DMS53 treated with DMSO at 0.1 percent for 48 hours (cell line): ENCODE measurements at regions not wholly inside any gene's neighbourhood (a gene's known extent, or its start where the extent isn't known, plus 50 kb on each side); places are given as distances from the start of the nearest gene placed in this dataset.

ENCODE experiments used
- DNase-seq: peaks from one replicate; lab custom pipeline; 2025; ENCODE audit not compliant: unreplicated experiment; lab: John Stamatoyannopoulos, UW

DNA sequence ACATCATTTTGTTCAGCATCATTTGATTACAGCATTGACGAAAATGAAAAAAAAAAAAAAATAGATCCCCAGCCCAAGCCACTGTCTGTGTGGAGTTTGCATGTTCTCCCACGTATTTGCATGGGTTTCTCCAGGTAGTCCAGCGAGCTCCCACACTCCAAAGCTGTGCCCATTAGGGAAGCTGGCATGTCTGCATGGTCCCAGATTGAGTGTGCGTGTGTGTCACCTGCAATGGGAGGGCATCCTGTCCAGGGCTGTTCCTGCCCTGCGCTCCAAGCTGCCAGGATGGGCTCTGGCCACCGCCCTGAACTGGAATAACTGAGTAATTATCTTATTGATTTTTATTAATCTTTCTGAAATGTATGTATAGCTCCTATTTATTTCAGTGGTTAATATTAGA is 88.6 kb downstream of the KLF12 start:
- DNase-seq, result no peak

DNA sequence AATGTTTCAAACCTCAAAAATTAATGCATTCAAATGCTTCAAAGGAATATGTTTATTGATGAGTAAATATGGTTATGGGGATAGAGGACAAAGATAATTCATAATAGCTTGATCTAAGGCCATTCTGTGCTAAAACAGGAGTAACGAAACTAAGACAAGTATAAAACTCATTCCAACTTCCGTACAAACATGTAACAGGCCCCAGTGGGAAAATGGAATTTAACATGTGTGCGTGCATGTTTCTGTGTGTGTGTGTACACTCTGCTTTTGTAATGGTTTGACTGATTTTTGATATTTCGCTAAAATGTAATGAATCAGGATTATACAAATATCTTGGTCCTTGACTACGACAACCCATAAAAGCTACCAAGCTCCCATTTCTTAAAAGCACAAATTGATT is 91.0 kb downstream of the KLF12 start:
- no peak for DNase-seq

DNA sequence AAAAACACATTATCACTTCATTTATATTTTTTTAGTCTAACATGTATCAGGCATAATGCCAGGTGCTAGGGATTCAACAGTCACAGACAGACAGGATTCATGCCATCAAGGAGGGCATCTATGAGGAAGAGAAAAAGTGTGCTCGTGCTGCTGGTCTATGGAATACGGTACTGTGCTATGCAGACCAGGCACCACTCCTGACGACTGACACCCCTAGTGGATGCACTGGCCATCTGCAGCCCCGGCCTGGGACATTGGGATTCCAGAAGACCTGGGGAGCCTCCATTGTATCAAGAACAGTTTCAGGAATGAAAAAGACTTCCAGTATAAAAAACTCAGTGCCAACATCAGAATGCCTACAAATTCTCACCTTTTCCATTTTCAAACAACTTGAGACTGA is 94.0 kb downstream of the KLF12 start:
- DNase-seq, result peak; percentile 4

DNA sequence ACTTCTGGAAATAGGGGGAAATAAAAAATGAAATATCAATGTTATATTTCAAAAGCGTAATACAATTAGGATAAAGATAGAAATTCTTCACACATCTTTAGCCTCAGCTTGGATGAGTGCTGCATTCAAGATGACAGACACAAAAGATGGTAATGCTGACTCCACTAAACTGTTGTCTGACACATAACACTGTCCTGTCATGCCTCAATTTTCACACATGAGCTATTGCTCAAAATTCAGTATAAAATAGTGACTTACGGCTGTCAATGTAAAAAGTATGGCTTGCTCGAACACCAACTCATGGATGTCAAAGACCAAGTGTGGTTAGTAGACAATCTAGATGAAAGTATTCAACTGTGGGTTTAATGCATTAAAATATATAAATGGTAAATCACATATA is 94.5 kb downstream of the KLF12 start:
- DNase-seq, result no peak

DNA sequence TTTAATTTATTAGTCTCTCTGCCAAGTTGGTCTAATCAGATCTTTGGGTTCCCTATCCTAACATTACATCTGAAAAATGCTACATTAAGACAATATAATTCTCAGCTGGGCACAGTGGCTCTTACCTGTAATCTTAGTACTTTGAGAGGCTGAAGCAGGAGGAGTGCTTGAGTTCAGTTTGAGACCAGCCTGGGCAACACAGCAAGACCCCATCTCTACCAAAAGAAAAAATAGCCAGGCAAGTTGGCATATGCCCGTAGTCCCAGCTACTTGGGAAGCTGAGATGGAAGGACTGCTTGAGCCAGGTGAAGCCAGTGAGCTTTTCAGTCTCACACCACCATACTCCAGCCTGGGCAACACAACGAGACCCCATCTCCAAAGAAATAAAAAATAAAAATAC is 95.0 kb downstream of the KLF12 start:
- DNase-seq, result no peak

DNA sequence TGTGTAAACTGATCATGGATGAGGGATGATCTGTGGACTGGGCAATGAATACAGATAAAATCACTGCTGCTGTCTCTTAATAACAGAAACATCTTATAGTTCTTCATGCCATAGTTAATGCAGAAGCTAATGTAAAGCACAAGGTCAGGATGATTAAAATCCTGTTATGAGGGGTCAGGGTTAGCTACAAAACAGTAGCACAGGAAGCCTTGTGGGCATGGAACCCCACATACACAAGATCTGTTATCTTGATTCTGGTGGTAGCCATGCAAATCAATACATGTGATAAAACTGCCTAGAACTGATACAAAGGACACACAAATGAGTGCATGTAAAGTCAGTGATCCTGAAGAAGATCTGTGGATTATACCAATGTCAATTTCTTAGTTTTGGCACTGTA is 96.4 kb downstream of the KLF12 start:
- no peak for DNase-seq

DNA sequence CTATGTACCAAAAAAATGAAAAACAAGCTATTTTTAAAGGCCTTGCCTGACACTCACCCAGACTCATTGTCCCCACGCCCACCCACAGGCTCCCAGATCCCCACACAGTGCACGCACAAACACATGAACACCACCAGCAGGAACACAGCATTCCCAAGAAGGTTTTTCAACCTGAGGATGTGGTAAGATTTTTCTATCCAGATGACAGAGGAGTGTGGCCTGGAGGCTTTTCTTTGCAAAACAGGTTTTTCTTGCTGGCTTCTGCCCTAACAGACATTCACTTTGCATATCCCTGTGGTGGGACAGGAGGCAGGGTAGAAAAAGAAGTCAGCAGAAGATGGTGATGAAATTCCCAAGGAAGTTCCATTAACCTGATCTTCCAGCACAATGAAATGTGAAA is 97.8 kb downstream of the KLF12 start:
- DNase-seq, result no peak

DNA sequence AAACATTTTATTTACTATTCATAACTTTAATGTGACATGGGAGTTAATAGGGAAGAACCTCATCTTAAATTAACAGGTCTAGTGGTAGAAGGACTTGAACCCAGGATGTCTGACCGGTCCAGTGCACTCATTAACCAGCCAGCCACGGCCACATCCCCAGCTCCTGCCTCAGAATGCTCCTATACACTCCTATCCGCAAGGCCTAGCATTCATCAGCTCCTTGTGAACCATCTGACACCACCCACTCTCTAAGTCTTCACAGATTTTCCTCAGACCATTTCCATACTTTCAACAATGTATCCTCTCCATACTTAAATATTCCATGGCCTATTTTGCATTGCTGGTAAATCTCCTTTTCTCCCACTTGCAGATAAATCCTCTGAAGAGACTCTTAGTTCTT is 98.3 kb downstream of the KLF12 start:
- DNase-seq, result no peak

DNA sequence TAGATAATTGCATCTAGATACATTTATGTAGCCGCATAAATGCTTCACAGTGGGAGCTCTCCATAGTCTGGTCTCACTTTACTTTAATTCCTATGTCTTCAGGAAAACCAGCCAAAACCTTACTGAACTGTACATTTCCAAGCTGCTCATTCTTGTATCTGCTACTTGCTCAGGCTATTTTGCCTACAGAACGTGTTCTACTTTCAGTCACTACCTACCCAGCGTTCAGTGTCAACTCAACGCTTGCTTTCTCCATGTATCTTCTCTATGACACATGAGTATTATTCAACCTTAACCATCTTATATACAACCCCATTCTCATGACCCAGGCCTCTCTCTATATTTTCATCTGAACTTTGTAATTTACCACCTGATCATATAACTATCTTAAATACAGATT is 101.9 kb downstream of the KLF12 start:
- no peak for DNase-seq

DNA sequence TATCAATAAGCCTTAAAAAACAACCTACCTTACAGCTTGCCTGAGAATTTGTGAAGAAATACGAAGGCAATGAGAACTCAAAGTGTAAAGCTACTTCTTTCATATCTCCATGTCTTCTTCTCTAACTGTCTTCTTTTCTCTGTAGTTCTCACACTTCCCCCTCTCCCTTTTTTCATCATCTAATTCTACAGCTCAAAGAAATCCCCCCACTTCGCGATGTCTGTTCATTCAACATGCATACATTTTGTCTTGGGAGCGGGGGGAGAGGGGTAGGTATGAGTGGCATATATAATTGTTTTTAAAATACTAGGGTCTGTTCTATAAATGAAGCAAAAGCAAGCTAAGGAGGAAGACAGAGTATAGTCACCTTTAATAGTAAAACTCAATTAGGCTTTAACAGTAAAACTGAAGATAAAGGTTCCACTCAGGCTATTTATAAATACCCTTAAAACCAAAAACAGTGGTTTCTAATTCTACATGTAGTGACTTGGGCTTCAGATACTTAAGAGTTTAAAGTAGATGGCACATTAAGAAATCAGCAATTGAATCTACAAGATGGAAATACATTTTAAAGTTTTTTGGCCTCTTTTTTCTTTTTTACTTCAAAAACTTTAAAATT is 106.9 kb downstream of the KLF12 start:
- no peak for DNase-seq

DNA sequence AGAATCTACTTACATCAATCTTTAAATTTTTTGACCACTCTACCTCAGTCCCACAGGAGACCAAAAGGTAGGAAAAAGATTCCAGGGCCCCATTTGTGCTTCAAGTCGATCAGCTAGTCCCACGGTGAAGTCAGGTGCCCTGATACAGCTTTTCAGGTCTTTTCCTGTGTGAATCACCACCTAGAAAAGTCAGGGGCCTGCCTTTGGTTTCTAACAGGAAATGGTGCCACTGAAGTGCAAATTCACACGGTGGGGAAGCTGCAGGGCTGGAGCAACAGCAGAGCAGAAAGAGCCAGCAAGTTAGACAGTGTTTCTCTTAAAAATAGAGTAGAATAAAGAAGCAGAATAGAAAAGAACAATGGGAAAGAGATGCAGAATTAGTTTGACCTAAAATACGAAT is 107.5 kb downstream of the KLF12 start:
- no peak for DNase-seq

DNA sequence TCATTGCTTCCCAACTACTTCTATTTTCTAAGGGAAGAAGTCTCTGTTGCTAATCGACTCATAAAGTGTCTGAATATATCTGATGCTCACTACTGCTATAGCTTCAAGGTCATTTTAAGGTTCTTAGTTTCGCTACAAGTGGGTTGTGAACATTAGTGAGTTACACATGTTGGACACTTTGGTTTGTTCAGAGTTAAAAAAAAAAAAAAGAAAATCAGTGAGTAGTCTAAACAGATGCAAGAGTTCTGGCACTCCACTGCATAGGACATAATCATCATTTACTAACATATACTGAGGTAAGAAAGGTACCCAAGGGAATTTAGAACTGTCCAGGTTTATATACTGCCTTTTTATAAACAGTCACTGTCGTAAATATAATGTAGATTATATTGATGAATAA is 108.8 kb downstream of the KLF12 start:
- no peak for DNase-seq

DNA sequence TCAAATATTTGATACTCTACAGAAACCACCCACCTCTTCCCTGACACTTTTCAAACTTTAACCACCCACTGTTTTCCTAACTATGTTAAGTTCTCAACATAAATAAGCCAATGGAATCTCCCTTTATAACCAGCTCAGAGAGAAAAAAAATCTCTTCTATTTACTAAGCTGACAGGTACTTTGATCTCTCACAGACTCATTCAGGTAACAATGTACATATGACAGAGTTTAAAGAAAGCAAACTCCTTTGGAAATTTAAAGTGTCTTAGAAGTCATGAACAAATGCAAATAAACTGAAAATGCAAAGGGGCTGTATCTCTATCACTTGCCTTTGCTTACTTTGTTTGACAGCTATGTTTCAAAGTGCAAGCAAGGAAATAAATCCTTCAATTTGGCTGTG is 109.3 kb downstream of the KLF12 start:
- no peak for DNase-seq

DNA sequence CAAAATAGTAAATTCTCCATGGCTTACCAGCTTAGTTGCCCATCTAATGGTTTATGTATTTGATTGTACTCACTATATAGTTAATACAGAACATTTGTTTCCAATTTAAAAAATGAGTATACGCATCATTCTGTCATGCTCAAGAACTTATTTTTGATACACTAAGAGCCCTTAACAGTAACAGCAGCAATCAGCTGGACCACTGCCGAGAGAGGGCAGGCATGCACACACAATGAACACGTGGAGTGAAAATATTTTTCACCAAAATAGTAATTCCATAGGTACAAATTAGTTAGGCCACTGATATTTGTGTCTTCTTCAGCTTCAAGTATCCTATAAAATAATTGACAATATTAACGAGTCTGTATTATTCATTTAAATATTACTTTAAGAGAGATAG is 109.9 kb downstream of the KLF12 start:
- no peak for DNase-seq

DNA sequence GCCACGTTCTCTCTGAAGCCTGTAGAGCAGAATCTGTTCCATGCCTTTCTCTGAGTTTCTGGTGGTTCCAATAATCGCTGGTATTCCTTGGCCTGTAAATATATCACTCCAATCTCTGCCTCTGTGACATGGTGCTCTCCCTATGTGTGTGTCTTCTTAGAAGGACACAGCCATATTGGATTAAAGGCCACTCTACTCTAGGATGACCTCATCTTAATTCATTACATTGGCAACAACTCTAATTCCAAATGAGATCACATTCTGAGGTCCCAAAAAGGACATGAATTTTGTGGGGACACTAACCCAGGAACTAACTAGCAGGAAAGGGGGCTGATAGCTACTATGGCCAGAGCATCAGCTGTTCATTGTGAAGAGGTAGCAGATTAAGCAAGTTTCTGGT is 110.7 kb downstream of the KLF12 start:
- no peak for DNase-seq

DNA sequence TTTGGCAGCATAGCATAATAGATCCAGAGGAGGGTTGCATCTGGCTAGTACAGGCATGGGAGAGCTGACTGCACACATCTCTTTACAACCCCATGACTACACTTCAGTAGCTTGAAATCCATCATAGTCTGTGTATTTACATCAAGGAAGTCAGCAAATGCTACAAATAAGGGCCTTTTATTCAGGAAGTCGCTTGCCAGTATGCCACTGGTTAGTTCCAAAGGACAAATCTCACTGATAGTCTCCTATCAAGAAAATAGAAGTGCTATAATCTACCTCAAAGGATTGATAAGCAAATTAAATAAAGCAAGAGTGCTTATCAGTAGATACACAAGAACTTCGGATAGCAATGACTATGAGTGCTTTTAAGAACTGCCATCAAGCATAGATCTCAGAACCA is 112.7 kb downstream of the KLF12 start:
- no peak for DNase-seq

DNA sequence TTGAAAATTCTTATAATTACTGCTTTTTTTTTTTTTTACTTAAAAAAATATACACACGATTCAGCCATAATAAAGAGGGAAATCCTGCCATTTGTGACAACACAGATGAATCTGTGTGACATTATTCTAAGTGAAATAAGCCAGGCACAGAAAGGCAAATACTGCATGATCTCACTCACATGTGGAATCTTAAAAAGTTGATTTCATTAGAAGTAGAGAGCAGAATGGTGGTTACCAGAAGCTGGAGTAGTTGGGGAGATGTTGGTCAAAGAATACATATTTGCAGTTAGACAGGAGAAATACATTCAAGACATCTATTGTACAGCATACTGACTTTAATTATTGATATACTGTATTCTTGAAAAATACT is 116.2 kb downstream of the KLF12 start:
- DNase-seq, result no peak

DNA sequence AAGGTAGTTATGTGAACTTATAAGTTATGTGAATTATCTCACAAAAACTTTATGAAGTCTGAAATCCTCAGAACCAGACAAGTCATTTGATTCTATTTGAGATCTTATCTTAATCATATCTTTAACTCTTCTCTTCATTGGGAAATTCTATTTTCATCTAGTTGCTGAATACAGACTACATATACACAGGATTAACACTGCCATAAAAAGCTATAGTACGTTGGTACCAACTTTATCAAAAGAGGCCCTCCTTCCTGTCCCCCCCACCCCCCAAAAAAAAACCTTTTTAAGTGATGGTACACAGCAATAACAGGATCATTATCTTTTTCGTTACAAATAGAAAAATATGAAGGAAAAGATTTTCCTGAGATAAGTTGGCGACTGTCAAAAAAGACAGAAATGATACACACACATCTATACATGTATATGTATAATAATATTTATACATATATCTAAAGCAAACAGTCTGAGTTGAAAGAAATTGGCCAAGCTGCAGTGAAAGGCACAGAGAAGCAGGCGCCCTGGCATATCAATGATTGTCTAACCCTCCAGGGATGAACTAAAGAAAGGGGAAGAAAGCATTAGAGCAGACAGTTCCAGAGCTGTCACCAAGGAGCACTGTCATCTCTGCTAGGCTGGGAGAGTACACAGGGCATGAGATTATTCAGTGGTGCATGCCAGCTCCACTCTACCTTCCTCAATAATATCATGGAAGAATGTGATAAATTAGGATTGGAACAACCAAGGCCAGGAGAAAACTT is 116.7 kb downstream of the KLF12 start:
- no peak for DNase-seq

DNA sequence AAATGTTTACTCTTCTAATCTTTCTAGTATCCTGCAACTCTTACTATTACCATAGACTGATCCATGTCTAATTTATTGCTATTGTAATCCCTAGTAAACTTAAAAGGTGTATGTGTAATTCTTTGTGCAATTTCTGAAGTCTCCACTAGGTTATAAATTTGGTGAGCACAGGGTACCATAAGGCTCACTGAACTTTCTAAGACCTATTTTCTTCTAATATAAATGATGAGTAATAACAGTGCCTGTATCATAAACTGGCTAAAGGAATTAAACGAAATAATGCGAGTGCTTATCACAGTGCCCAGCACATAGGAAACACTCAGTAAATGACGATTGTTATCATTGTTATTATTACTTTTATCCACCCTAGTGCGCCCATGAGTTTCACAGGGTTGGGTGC is 119.1 kb downstream of the KLF12 start:
- no peak for DNase-seq

DNA sequence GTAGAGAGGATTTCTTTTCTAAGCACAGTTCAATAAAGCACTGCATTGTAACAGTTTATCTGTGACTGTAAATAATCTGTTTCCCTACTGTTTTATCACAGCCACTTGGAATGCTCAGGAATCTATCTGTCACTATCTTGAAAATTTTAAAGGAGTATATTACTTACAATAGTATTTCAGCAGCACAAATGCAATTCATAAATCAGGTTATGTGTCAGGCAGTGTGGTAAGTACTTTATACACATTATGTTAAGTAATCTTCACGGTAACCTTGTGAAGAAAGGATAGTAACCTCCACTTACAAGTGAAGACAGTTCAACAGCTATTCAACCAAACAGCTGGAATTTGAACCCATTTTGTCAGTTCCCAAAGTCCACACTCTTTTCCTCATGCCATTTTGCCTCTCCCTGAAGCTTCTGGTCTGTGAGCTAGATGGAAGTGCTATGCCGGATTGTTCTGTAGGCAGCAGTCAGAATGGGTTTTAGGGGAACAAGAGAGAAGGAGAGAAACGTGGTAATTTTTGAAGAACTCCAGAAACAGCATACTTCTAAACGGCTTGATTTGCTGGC is 125.0 kb downstream of the KLF12 start:
- no peak for DNase-seq

DNA sequence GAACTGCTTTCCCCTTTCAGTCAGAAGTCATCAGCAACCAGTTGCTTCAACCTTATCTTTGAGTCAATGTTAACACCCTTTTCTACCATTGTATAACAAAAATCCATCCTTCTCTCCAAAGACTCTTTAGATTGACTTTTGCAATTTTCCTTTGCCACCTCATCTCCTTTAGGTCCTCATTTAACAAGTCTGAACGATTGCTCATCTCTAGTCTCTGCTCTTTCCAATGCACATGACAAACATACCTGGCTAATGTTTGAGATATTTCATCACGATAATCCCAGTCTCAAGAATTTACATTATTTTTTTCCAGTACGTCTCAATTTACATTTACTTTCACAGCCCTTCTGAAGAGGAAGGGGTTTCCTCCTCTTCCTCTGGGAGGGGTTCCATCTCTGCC is 127.5 kb downstream of the KLF12 start:
- DNase-seq, result no peak

DNA sequence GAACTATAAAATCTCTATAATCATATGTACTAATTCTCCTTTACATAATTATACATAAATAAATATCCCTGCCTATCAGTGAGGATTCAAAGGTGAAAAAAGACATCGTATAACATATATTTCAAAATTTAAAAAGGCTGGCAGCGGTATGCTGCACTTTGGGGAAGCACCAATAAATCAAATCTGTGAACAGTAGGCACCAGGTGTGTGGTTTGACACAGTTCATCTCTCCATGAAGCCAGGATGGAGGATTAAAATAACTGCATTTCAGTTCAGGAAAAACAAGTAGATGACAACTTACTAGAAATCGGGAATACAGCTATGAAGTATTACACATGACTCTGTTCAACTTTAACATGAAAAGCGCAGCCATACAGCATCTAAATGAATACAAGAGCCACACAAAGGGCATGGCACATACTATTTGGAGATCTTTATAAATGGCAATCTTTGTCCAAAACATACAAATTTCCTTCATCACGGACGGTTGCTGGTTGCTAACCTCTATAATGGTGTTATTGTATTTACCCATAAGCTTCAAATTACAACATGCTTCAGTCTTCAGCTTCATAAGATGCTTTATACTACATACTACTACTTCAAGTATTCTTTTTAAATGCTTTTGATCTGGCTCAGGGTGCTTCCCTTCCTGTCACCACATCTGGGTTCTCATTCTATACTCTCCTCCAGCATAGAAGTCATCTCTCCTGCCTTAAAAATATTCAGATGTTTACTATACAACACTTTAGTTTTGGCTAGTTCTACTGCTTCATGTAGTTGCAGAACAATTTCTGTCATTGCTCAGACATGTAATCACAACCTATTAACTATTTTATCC is 128.7 kb downstream of the KLF12 start:
- no peak for DNase-seq
